T-helper 2 cell treated with Interferon-gamma antibody and Interleukin-4, amounts not matched to agents 5 μg/mL and 100 μg/mL, for 36 hours (primary cell): ENCODE measurements at regions not wholly inside any gene's neighbourhood (a gene's known extent, or its start where the extent isn't known, plus 50 kb on each side); places are given as distances from the start of the nearest gene placed in this dataset.

Experiments used
- DNase-seq: peaks from one replicate; pipeline ENCODE4 v3.0.0; 2021; ENCODE audit warnings: low spot score
- H3K27ac Mint-ChIP-seq: one replicate; pipeline ENCODE4 v1.8.0; 2021; ENCODE audit warnings: mild to moderate bottlenecking, mixed read lengths
- H3K27me3 Mint-ChIP-seq: one replicate; pipeline ENCODE4 v1.8.0; 2021; ENCODE audit warnings: low read depth, mixed read lengths
- H3K36me3 Mint-ChIP-seq: one replicate; pipeline ENCODE4 v1.8.0; 2021; ENCODE audit warnings: low read depth, mixed read lengths
- H3K4me1 Mint-ChIP-seq: one replicate; pipeline ENCODE4 v1.8.0; 2021; ENCODE audit warnings: low read depth, mixed read lengths
- H3K4me3 Mint-ChIP-seq: one replicate; pipeline ENCODE4 v1.8.0; 2022; ENCODE audit warnings: mild to moderate bottlenecking, moderate library complexity, mixed read lengths
- H3K9me3 Mint-ChIP-seq: one replicate; pipeline ENCODE4 v1.8.0; 2021; ENCODE audit warnings: mixed read lengths

DNA sequence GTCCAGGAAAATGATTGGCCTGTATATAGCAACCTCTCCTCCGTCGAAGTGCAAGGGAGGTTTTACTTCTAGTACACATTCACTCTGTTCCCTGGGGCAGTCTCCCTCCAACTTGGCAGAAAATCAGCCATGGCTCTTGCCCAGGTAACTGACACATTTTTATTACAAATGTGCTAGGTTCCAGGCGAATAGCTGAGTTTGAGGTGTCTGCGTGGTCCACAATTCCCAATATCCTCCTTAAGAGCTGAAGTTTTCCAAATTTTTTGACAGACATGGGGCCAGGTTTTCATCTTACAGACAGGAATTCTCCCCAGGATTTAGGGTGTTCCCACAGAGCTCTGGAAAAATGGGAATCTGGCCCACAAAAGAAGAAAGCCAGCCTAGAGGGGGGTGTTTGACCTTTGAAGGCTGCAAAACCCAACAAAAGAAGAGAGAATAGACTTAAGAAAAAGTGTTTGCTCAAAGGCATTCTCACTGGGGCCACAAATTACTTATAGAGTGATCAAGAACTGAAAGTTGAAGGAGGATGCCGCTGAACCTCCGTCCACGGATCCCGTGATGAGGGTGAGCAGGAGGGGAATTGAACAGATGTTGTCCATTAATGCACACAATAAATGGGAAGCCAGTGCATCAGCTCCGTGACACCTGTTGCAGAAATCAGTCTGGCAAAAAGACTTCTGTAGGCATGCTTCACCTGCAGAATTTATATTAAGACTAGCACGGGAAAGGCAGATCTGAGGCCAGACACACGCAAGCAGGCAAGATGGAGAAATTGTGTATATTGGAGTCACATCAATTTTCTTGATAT lies 242.3 kb upstream of the COPS8 start:
- no peaks in the 10 kb centered on the region for H3K4me1 Mint-ChIP-seq

GRCh38 chr2:236844711-236845110 lies 241.0 kb upstream of the COPS8 start:
- Mint-ChIP-seq H3K9me3 (no peaks in the 10 kb centered on the region), H3K4me1 (no peaks in the 10 kb centered on the region), H3K4me3 (no peak overlapping the region), H3K36me3 (no peaks in the 10 kb centered on the region), H3K27me3 (no peaks in the 10 kb centered on the region), H3K27ac (no peak overlapping the region)
- no peak for DNase-seq

More for the DNA sequence above, 242.3 kb upstream of the COPS8 start:
- Mint-ChIP-seq H3K4me3 (no peak overlapping the region), H3K27me3 (no peaks in the 10 kb centered on the region), H3K36me3 (no peaks in the 10 kb centered on the region), H3K27ac (no peak overlapping the region), H3K9me3 (no peaks in the 10 kb centered on the region)
- DNase-seq: no peak

GRCh38 chr2:236847023-236847422 lies 238.7 kb upstream of the COPS8 start:
- no peak overlapping the region for H3K4me3 Mint-ChIP-seq

DNA sequence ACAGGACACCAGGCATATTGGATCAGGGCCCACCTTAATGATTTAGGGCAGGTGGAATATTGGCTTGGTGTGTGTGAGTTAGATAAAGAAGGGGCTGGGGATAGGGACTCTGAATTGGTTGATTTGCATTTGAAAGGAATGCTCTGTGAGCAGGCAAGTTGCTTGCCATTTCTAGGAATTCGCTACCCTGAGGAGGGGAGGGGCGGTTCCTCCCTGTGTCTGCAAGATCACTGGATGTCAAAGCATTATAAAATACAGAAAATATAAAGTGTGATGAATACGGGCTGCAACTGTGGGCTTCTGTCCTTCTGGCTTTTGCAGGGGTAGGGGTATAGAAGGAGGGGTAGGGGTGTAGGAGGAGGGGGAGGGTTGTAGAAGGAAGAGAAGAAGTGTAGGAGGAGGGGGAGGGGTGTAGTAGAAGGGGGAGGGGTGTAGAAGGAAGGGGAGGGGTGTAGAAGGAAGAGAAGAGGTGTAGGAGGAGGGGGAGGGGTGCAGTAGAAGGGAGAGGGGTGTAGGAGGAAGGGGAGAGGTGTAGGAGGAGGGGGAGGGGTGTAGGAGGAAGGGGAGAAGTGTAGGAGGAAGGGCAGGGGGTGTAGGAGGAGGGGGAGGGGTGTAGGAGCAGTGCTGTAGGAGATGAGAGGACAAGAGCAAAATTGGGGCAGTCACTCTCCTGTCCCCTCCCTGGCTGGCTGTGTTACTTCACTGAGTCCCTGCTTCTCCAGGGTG lies 238.0 kb upstream of the COPS8 start:
- no peak overlapping the region for H3K27ac Mint-ChIP-seq
- H3K4me3 Mint-ChIP-seq: no peak overlapping the region
- no peaks in the 10 kb centered on the region for H3K4me1 Mint-ChIP-seq
- no peak for DNase-seq
- H3K9me3 Mint-ChIP-seq: no peaks in the 10 kb centered on the region
- H3K27me3 Mint-ChIP-seq: no peaks in the 10 kb centered on the region
- H3K36me3 Mint-ChIP-seq: no peaks in the 10 kb centered on the region

More at GRCh38 chr2:236847023-236847422, 238.7 kb upstream of the COPS8 start:
- no peaks in the 10 kb centered on the region for H3K4me1 Mint-ChIP-seq
- H3K27me3 Mint-ChIP-seq: no peaks in the 10 kb centered on the region
- no peaks in the 10 kb centered on the region for H3K36me3 Mint-ChIP-seq
- DNase-seq: no peak
- H3K9me3 Mint-ChIP-seq: no peaks in the 10 kb centered on the region
- no peak overlapping the region for H3K27ac Mint-ChIP-seq

DNA sequence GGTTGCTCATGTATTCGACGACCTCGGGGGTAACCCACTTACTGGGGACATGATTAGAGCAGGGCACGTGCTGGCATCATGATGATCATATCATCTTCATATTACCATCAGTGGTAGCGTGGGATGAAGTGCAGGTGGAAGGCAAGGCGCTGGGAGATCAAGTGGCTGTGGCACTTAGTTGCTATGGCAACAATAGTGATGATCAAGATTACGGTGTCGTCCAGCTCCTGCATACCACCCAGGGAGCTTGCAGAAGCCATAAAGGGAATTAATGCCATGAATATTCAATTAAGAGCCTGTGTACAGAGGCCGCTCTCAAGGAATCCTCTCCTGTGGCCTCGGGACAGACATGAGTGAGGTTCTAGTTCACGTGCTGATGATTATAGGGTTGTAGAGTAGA lies 237.2 kb upstream of the COPS8 start:
- H3K27ac Mint-ChIP-seq: no peak overlapping the region
- no peaks in the 10 kb centered on the region for H3K4me1 Mint-ChIP-seq
- no peak for DNase-seq
- no peaks in the 10 kb centered on the region for H3K27me3 Mint-ChIP-seq
- H3K9me3 Mint-ChIP-seq: no peaks in the 10 kb centered on the region
- H3K36me3 Mint-ChIP-seq: no peaks in the 10 kb centered on the region
- no peak overlapping the region for H3K4me3 Mint-ChIP-seq

DNA sequence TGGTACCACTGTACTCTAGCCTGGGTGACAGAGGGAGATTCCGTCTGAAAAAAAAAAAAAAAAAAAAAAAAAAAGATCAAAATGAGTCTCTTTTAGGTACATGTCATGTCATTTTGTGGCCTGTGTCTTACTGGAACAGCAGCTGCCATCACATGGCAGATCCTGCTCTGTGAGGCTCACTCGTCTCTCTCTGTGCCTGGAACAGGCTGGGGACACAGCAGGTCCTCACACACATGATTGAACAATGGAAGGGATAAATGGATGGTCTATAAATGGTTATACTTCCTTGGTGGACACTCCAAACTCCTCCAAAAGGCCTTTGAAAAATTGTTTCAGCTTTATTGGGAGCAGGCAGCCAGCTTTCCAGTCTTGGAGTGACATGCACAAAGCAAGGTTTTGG lies 236.2 kb upstream of the COPS8 start:
- no peaks in the 10 kb centered on the region for H3K4me1 Mint-ChIP-seq
- H3K9me3 Mint-ChIP-seq: no peaks in the 10 kb centered on the region
- H3K27ac Mint-ChIP-seq: no peak overlapping the region
- H3K4me3 Mint-ChIP-seq: no peak overlapping the region
- no peaks in the 10 kb centered on the region for H3K36me3 Mint-ChIP-seq
- H3K27me3 Mint-ChIP-seq: no peaks in the 10 kb centered on the region
- DNase-seq: no peak

- Mint-ChIP-seq H3K27me3 (no peaks in the 10 kb centered on the region), H3K9me3 (no peaks in the 10 kb centered on the region), H3K4me1 (no peaks in the 10 kb centered on the region), H3K4me3 (no peak overlapping the region), H3K36me3 (no peaks in the 10 kb centered on the region), H3K27ac (no peak overlapping the region)
- no peak for DNase-seq
These were observed 235.7 kb upstream of the COPS8 start for GRCh38 chr2:236849940-236850339.

- no peaks in the 10 kb centered on the region for H3K36me3 Mint-ChIP-seq
- no peaks in the 10 kb centered on the region for H3K4me1 Mint-ChIP-seq
- DNase-seq: no peak
- no peak overlapping the region for H3K27ac Mint-ChIP-seq
- no peaks in the 10 kb centered on the region for H3K27me3 Mint-ChIP-seq
- no peaks in the 10 kb centered on the region for H3K9me3 Mint-ChIP-seq
- no peak overlapping the region for H3K4me3 Mint-ChIP-seq
These were observed 234.5 kb upstream of the COPS8 start for GRCh38 chr2:236851187-236851586.

DNA sequence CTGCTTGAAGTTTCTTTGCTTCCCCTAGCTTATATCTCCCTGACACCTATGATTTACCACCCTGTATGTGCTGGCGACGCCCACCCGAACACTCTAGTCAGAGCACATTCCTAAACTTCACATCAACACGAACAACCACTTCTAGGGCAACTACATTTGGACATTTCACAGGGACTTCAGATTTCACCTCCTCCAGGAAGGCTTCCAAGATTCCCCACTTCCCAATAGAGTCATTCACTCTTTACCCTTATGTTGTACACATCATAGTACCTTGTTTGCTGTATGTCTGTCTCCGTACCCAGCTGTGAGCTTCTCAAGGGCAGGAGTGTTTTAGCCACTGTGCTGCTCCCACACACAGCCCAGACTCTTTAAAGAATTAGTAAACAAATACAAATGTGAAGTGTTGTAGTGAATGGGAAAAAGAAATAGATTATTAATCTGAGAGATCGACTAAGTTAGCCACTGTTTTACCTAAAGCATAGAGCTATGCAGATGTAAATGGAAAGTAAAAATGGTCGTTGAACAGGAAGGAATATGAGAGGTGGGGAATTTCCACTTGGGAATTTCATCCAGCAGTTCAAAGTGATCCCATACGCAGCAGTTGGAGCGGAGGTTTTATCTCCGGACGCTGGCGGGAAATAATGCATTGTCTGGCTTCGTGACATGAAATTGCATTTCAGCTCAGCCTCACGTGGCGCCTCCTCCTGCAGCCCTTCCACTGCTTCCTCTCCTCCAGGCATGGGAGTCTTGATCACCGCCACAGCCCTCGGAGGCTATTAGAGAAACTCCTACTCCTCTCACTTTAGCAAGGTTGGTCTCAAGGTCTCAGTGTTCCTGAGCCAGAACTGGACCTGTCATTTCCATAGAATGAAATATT lies 233.4 kb upstream of the COPS8 start:
- Mint-ChIP-seq H3K4me1 (no peaks in the 10 kb centered on the region), H3K27me3 (no peaks in the 10 kb centered on the region), H3K36me3 (no peaks in the 10 kb centered on the region), H3K9me3 (no peaks in the 10 kb centered on the region), H3K4me3 (no peak overlapping the region), H3K27ac (no peak overlapping the region)
- no peak for DNase-seq

DNA sequence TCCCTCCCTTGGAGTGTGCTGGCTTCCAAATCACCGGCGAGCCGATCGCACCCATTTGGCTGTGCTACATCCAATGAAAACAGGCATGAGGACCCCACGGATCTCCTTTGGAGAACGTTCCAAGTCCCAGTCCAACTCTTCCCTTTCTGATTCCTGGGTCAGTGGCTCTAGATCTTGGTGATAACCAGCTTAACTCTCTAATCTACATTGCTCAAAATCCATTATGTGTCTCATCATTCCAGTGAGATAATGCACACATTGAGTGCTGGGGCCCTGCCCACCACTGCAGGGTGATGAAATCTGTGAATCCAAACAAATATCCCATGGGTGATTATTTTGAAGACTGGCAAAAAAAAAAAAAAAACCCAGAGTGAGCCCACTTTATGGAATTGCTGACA lies 232.7 kb upstream of the COPS8 start:
- Mint-ChIP-seq H3K27me3 (no peaks in the 10 kb centered on the region), H3K9me3 (no peaks in the 10 kb centered on the region)
- no peak for DNase-seq

GRCh38 chr2:236853585-236854051 lies 232.1 kb upstream of the COPS8 start:
- H3K9me3 Mint-ChIP-seq: no peaks in the 10 kb centered on the region
- no peak overlapping the region for H3K27ac Mint-ChIP-seq
- H3K4me3 Mint-ChIP-seq: no peak overlapping the region
- no peaks in the 10 kb centered on the region for H3K4me1 Mint-ChIP-seq
- H3K27me3 Mint-ChIP-seq: no peaks in the 10 kb centered on the region
- no peaks in the 10 kb centered on the region for H3K36me3 Mint-ChIP-seq
- no peak for DNase-seq

More for the DNA sequence above, 232.7 kb upstream of the COPS8 start:
- Mint-ChIP-seq H3K36me3 (no peaks in the 10 kb centered on the region), H3K4me1 (no peaks in the 10 kb centered on the region), H3K4me3 (no peak overlapping the region), H3K27ac (no peak overlapping the region)

- H3K9me3 Mint-ChIP-seq: no peaks in the 10 kb centered on the region
These were observed 230.4 kb upstream of the COPS8 start for GRCh38 chr2:236855176-236855865.

More at GRCh38 chr2:236855176-236855865, 230.4 kb upstream of the COPS8 start:
- H3K27ac Mint-ChIP-seq: no peak overlapping the region
- no peaks in the 10 kb centered on the region for H3K4me1 Mint-ChIP-seq
- no peak overlapping the region for H3K4me3 Mint-ChIP-seq
- no peak for DNase-seq
- H3K27me3 Mint-ChIP-seq: no peaks in the 10 kb centered on the region
- no peaks in the 10 kb centered on the region for H3K36me3 Mint-ChIP-seq
